Ascending aorta (tissue), 2 donors: ENCODE measurements at regions not wholly inside any gene's neighbourhood (a gene's known extent, or its start where the extent isn't known, plus 50 kb on each side); places are given as distances from the start of the nearest gene placed in this dataset.
"Not testable (repeated sequence)": the region's sequence is repeated elsewhere in the genome, so short reads cannot be mapped to it uniquely, and the experiment has no call there.

Experiments
- DNase-seq, 2 donors: peaks; one replicate each; pipeline ENCODE4 v3.0.0-alpha.2; 2019; ENCODE audit warnings: low spot score in 2 of 2
- H3K27ac ChIP-seq, 2 donors: fragments of 200-600 bp; sonication (generic); one replicate each; pipeline ENCODE4 v1.5.1; 2016 to 2017; ENCODE audit warnings: mild to moderate bottlenecking in 1 of 2
- H3K27me3 ChIP-seq: fragments of 200-600 bp; sonication (generic); one replicate; pipeline ENCODE4 v1.5.1; 2017
- H3K36me3 ChIP-seq, 2 donors: fragments of 200-600 bp; sonication (generic); one replicate each; pipeline ENCODE4 v1.5.1; 2016
- H3K4me1 ChIP-seq, 2 donors: fragments of 200-600 bp; sonication (generic); one replicate each; pipeline ENCODE4 v1.5.1; 2016 to 2017; ENCODE audit warnings: mild to moderate bottlenecking in 1 of 2
- H3K4me3 ChIP-seq, 2 donors: fragments of 200-600 bp; sonication (generic); one replicate each; pipeline ENCODE4 v1.5.1; 2016 to 2017; ENCODE audit warnings: mild to moderate bottlenecking in 1 of 2
- H3K9me3 ChIP-seq, 2 donors: fragments of 200-600 bp; sonication (generic); one replicate each; pipeline ENCODE4 v1.5.1; 2016
- CTCF ChIP-seq, 3 experiments: fragments of 200-600 bp in 2 of 3; fragments of 450-650 bp in 1 of 3; sonication (generic) in 2 of 3; IDR thresholded peaks; one replicate each; pipeline ENCODE4 v1.5.1; 2016 to 2019; ENCODE audit warnings: antibody characterized with exemption in 3 of 3, mild to moderate bottlenecking in 1 of 3, moderate library complexity in 1 of 3
- intact Hi-C: fragments of 100-400 bp; cut with DNase I; formaldehyde crosslinking; loops from one replicate; pipeline ENCODE4 v1.15.1; 2023

DNA sequence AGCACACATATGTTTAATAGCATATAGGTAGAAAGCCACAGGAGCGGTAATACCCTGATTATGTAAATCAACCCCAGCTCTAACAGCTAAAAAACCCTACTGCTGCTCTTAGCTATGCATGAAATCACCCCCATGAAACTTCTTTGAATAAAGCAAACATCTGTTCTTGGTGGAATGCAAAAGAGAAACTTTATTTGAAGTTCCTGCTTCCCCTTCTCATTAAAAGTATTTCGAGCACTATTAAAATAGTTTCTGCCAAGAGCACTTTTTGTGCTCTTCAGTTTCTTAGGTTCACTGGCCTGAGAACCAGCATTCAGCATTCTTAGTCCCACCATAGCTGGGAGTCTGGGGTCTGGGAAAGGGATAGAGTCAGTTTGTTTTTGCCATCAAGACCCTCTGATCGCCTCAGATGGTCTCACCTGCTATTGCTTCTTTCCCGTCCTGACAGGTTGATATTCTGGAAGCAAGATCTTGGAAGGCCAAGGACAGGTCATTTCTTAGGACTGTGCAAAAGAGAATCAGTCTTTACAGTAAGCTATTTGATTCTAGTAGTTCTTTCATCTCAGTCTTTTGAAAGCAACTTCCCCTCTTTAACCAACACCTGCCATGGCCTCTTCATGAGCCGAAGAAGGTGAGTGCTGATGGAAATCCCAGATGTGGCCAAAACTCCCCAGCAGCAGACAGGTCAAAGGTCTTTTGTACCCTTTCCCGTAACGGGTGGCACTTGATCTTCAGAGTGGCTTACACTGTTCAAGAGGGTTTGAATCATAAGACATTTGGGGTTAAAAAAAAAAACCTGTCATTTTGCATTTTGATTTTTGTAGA is 76.5 kb upstream of the TMEM170B start:
- DNase-seq = no peak
- H3K27ac ChIP-seq = no peak overlapping the region
- intact Hi-C loops = no loop called here
- no peak overlapping the region for H3K4me3 ChIP-seq
- TF ChIP-seq CTCF (IDR thresholded peaks at IDR 0.05) = no peak
- H3K27me3 ChIP-seq = no peaks in the 10 kb centered on the region
- H3K4me1 ChIP-seq = no peaks in the 10 kb centered on the region
- H3K36me3 ChIP-seq = no peaks in the 10 kb centered on the region
- no peaks in the 10 kb centered on the region for H3K9me3 ChIP-seq

DNA sequence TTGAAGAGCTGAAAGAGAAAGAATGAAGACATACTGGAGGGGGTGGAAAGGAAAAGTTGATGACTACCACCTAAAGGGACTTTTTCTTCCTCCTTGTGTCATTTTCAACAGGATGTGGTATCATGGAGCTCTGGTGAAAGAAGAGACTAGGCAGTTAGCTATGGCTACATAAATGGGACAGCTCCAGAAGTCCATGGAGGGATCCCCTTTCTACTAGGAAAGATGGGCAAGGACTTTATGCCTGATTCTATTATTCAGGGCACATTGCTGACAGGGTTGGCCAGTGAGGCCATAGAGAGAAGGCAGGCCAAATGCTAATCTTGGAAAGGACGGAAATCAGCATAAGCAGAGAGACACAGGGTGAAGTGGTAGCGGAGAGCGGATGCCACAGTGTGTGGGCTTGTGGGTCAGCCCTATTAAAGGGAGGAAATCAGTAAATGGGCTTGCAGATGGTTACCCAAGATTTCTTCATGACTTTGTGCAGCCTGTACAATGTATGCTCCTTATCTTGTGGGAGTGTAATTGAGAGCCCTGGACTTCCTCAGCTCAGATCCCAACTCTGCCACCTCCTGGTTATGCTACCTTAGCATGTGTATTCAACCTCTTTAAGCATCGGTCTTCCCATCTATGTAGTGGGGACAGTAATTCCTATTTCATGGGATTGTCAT is 77.4 kb upstream of the TMEM170B start:
- Histone ChIP-seq H3K27ac (no peak overlapping the region), H3K27me3 (no peaks in the 10 kb centered on the region), H3K36me3 (no peaks in the 10 kb centered on the region), H3K9me3 (no peaks in the 10 kb centered on the region), H3K4me1 (no peaks in the 10 kb centered on the region), H3K4me3 (no peak overlapping the region)
- intact Hi-C loops = no loop called here
- TF ChIP-seq CTCF (IDR thresholded peaks at IDR 0.05) = no peak
- DNase-seq = no peak

- H3K4me1 ChIP-seq = no peaks in the 10 kb centered on the region
- TF ChIP-seq CTCF (IDR thresholded peaks at IDR 0.05) = no peak
- H3K27ac ChIP-seq = no peak overlapping the region
- H3K27me3 ChIP-seq = no peaks in the 10 kb centered on the region
- no peaks in the 10 kb centered on the region for H3K36me3 ChIP-seq
- no peak for DNase-seq
- intact Hi-C loops = no loop called here
- H3K4me3 ChIP-seq = no peak overlapping the region
- H3K9me3 ChIP-seq = no peaks in the 10 kb centered on the region
These were observed 78.4 kb upstream of the TMEM170B start for GRCh38 chr6:11459079-11459610.

GRCh38 chr6:11458509-11458908 is 79.0 kb upstream of the TMEM170B start:
- intact Hi-C loops = no loop called here
- Histone ChIP-seq H3K4me3 (no peak overlapping the region), H3K27ac (no peak overlapping the region), H3K9me3 (no peaks in the 10 kb centered on the region), H3K36me3 (no peaks in the 10 kb centered on the region), H3K27me3 (no peaks in the 10 kb centered on the region), H3K4me1 (no peaks in the 10 kb centered on the region)
- no peak for TF ChIP-seq CTCF (IDR thresholded peaks at IDR 0.05)
- DNase-seq = no peak

- intact Hi-C loops, H3K36me3 ChIP-seq, H3K27me3 ChIP-seq, H3K27ac ChIP-seq, H3K9me3 ChIP-seq, H3K4me1 ChIP-seq, H3K4me3 ChIP-seq, DNase-seq: not testable (repeated sequence)
These were observed 80.1 kb upstream of the TMEM170B start for GRCh38 chr6:11457422-11457821.

DNA sequence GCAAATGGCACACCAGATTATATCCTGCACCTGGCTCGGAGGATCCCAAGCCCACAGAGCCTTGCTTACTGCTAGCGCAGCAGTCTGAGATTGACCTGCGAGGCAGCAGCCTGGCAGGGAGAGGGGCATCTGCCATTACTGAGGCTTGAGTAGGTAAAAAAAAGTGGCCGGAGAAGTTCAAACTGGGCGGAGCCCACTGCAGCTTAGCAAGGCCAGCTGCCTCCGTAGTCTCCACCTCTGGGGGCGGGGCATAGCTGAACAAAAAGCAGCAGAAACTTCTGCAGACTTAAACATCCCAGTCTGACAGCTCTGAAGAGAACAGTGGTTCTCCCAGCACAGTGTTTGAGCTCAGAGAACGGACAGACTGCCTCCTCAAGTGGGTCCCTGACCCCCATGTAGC is 85.4 kb upstream of the TMEM170B start:
- H3K4me1 ChIP-seq, DNase-seq, H3K27me3 ChIP-seq, H3K27ac ChIP-seq, H3K9me3 ChIP-seq, intact Hi-C loops, H3K4me3 ChIP-seq, H3K36me3 ChIP-seq: not testable (repeated sequence)
